ENCODE measurements at regions not wholly inside any gene's neighbourhood (a gene's known extent, or its start where the extent isn't known, plus 50 kb on each side); places are given as distances from the start of the nearest gene placed in this dataset.

GRCh38 chr1:201614262-201615015 lies 75.5 kb downstream of the NAV1 start:
- TF ChIP-seq EZH2 (IDR thresholded peaks at IDR 0.05; ENCODE audit: insufficient read depth, poor library complexity, severe bottlenecking): no peak
- no peak for TF ChIP-seq EZH2phosphoT487 (IDR thresholded peaks at IDR 0.05; ENCODE audit: insufficient read depth, low read depth)

Data from GM23248 (cell line).